HFFc6 (cell line): ENCODE measurements at regions not wholly inside any gene's neighbourhood (a gene's known extent, or its start where the extent isn't known, plus 50 kb on each side); places are given as distances from the start of the nearest gene placed in this dataset.

ENCODE experiments used
- DNase-seq: peaks from one replicate; pipeline ENCODE4 v3.0.0-alpha.2; 2018
- H3K27ac Mint-ChIP-seq: 2 replicates; pipeline ENCODE4 v1.8.0; 2020; ENCODE audit warnings: mild to moderate bottlenecking, mixed read lengths
- H3K27me3 Mint-ChIP-seq: 2 replicates; pipeline ENCODE4 v1.8.0; 2021; ENCODE audit warnings: mild to moderate bottlenecking, moderate library complexity, mixed read lengths; ENCODE audit not compliant: insufficient read depth
- H3K36me3 Mint-ChIP-seq: 2 replicates; pipeline ENCODE4 v1.8.0; 2021; ENCODE audit warnings: low read depth, mixed read lengths
- H3K4me1 Mint-ChIP-seq: 2 replicates; pipeline ENCODE4 v1.8.0; 2020; ENCODE audit warnings: low read depth, mixed read lengths
- H3K4me3 Mint-ChIP-seq: 2 replicates; pipeline ENCODE4 v1.8.0; 2020; ENCODE audit warnings: mild to moderate bottlenecking, moderate library complexity, mixed read lengths
- H3K9me3 Mint-ChIP-seq: 2 replicates; pipeline ENCODE4 v1.8.0; 2020; ENCODE audit warnings: mild to moderate bottlenecking, mixed read lengths
- TF ChIP-seq, protein P1 (sequence below): fragments of 200-600 bp; sonication (generic); IDR thresholded peaks from 2 replicates; pipeline ENCODE4 v1.5.0; 2021; ENCODE audit warnings: antibody characterized with exemption, mild to moderate bottlenecking

DNA sequence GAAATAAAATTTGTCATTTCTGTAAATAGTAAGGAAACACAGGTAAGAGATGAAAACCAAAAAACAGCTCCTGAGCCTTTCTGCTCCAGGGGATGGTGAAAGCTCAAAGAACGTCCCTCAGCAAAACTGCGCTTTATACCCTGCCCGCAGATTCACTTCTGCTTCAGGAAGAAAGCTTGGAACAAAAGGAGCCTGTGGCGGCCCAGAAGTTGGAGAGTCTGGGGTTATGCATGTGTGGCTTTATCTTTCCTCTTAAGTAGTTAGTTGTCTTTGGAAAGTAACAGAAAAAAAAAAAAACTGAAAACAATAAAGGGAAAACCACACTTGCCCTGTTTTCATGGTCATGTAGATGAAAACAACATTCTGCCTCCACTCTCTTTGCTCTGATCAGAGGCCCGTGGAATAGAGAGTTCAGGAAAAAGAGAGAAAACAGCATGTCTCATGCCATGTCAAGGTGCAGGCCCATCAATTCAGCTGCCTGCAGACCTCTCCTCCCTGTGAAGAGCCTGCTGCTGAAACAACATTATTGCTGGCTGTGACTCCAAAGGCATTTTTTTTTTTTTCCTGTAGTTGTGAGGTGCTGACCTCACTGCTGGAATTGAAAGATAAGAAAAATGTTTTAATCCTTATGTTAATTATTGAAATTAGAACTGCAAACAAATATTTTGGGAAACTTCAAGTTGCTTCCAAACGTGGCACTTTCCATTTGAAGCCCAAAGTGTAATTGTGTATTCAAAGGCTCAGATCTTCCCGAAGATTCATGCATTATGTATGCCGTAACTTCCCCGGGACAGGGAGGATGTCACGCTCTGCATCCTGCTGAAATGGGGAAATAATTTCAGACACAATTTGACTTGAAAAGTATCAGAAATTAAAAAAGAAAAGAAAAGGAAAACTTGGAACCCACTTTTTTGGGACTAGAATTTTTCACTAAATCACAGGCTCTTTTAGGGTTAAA is 108.4 kb upstream of the ZNF385D start:
- no peaks in the 10 kb centered on the region for H3K9me3 Mint-ChIP-seq
- no peak overlapping the region for H3K4me3 Mint-ChIP-seq
- DNase-seq: no peak
- no peak overlapping the region for H3K27ac Mint-ChIP-seq
- TF ChIP-seq, protein P1, sequence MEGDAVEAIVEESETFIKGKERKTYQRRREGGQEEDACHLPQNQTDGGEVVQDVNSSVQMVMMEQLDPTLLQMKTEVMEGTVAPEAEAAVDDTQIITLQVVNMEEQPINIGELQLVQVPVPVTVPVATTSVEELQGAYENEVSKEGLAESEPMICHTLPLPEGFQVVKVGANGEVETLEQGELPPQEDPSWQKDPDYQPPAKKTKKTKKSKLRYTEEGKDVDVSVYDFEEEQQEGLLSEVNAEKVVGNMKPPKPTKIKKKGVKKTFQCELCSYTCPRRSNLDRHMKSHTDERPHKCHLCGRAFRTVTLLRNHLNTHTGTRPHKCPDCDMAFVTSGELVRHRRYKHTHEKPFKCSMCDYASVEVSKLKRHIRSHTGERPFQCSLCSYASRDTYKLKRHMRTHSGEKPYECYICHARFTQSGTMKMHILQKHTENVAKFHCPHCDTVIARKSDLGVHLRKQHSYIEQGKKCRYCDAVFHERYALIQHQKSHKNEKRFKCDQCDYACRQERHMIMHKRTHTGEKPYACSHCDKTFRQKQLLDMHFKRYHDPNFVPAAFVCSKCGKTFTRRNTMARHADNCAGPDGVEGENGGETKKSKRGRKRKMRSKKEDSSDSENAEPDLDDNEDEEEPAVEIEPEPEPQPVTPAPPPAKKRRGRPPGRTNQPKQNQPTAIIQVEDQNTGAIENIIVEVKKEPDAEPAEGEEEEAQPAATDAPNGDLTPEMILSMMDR: no peak
- no peaks in the 10 kb centered on the region for H3K4me1 Mint-ChIP-seq
- H3K36me3 Mint-ChIP-seq: no peaks in the 10 kb centered on the region
- peaks cover 2% of the 10 kb centered on the region; the same call in 1 of the 2 replicates for H3K27me3 Mint-ChIP-seq

DNA sequence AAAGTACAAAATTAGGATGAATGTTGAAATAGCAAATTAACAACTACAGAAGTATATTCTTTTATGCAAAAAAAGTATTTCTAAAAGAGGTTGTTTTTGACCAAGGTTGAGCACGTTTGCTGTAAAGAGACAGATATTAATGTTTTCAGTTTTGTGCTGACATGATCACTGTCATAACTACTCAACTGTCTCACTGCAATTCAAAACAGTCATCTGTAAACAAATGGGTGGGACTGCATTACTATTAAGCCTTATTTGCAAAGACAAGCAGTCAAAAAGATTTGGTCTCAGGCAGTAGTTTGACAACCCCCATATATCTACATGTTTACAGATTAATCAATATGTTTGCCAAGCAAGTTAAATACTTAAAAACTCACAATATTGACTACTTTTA is 109.1 kb upstream of the ZNF385D start:
- TF ChIP-seq, protein P1: no peak
- H3K4me1 Mint-ChIP-seq: no peaks in the 10 kb centered on the region
- H3K4me3 Mint-ChIP-seq: no peak overlapping the region
- no peak overlapping the region for H3K27ac Mint-ChIP-seq
- no peak for DNase-seq
- H3K9me3 Mint-ChIP-seq: no peaks in the 10 kb centered on the region
- H3K36me3 Mint-ChIP-seq: no peaks in the 10 kb centered on the region
- peaks cover 2% of the 10 kb centered on the region; the same call in 1 of the 2 replicates for H3K27me3 Mint-ChIP-seq

DNA sequence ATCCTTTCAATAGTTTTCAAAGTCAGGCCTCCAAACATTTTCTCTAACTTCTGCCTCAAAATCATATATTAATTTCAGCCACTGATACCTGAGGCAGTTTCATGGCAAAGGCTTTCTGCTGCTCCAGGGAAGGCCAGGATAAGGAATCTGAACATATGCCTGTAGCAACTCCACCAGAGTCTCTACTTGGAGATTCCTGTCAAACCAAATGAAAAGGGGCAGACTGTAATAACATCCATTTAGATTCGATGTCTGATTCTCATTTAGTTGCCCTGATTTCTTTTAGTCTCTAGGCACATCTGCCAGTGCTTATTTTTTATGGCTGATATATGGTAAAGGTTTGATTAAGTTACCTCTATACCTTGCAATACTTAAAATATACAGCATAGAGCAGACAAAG is 109.6 kb upstream of the ZNF385D start:
- H3K27ac Mint-ChIP-seq: no peak overlapping the region

DNA sequence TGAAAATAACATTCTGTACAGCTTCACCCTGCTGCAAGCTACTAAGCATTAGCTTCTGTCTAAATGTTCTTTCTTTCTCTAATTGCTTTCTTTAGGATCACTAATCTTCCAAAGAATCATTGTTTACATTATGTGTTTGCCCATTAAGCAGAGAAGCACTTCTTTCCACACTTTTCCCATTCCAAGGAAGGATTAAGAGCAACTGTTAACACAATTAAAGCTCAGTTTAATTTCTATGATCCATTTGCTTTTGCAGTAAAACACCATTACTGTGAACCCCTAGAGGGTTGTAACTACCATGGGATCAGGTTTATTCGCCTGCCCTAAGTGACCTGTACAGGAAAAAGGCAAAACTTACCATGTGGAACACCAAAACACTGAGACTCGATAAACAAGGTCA is 125.8 kb upstream of the ZNF385D start:
- H3K36me3 Mint-ChIP-seq: no peaks in the 10 kb centered on the region
- DNase-seq: no peak
- no peaks in the 10 kb centered on the region for H3K4me1 Mint-ChIP-seq
- H3K4me3 Mint-ChIP-seq: no peak overlapping the region
- H3K9me3 Mint-ChIP-seq: no peaks in the 10 kb centered on the region; the same call in 1 of the 2 replicates
- TF ChIP-seq, protein P1: no peak
- H3K27ac Mint-ChIP-seq: no peak overlapping the region
- H3K27me3 Mint-ChIP-seq: no peaks in the 10 kb centered on the region

More for the DNA sequence above, 109.6 kb upstream of the ZNF385D start:
- Mint-ChIP-seq H3K4me3 (no peak overlapping the region), H3K27me3 (peaks cover 2% of the 10 kb centered on the region; the same call in 1 of the 2 replicates), H3K4me1 (no peaks in the 10 kb centered on the region), H3K36me3 (no peaks in the 10 kb centered on the region), H3K9me3 (no peaks in the 10 kb centered on the region)
- DNase-seq: no peak
- TF ChIP-seq, protein P1: no peak

DNA sequence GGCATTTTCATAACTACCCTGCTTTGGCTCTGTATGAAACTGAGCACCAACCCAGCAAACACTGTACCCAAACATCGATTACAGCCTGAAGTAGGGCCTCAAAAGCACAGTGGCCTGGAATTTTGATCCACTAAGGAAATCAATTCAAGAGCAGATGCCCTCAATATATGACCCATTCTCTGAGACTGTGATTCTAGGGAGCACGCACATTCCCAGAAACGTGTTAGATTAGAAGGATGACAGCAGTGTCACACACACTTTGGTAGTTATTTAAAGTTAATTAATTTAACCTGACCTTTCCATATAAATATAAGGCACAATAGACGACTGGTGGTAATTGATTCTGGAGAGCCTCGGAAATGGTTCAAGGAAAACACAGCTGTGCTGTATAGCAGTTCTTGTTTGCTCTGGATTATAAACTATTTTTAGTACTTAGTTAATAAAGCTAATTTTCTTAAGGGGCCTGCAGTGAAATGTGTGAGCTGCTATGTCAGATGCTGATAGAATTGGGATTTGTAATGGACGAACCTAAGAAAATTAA is 126.3 kb upstream of the ZNF385D start:
- no peak for DNase-seq
- Mint-ChIP-seq H3K4me3 (no peak overlapping the region), H3K9me3 (no peaks in the 10 kb centered on the region; the same call in 1 of the 2 replicates), H3K4me1 (no peaks in the 10 kb centered on the region), H3K36me3 (no peaks in the 10 kb centered on the region), H3K27ac (no peak overlapping the region), H3K27me3 (no peaks in the 10 kb centered on the region)
- TF ChIP-seq, protein P1: no peak
